Medulla oblongata (tissue), 1 donor: ENCODE measurements at regions not wholly inside any gene's neighbourhood (a gene's known extent, or its start where the extent isn't known, plus 50 kb on each side); places are given as distances from the start of the nearest gene placed in this dataset.
A peak's percentile ranks its signal among the peaks of the same experiment; 100 is the strongest.
"Not testable (repeated sequence)": the region's sequence is repeated elsewhere in the genome, so short reads cannot be mapped to it uniquely, and the experiment has no call there.

Experiments used
- DNase-seq: peaks from one replicate; pipeline ENCODE4 v3.0.0-alpha.2; 2015; ENCODE audit errors: extremely low spot score

DNA sequence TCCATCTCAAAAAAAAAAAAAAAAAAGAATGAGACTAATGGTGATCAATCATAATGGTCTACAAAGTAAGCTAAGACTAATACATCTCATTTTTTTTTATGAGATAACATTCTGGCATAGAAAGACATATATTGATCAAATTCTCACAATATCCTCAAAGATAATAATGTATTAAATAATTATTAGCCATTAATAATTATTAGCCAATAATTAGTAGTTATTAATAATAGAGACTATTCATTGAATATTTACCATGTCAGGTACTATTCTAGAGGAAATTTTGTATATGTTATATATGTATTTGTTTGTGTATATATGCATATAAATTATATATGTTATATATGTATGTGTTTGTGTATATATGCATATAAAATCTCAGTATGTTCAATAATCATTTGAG is 137.7 kb upstream of the PTBP2 start:
- DNase-seq: no peak

DNA sequence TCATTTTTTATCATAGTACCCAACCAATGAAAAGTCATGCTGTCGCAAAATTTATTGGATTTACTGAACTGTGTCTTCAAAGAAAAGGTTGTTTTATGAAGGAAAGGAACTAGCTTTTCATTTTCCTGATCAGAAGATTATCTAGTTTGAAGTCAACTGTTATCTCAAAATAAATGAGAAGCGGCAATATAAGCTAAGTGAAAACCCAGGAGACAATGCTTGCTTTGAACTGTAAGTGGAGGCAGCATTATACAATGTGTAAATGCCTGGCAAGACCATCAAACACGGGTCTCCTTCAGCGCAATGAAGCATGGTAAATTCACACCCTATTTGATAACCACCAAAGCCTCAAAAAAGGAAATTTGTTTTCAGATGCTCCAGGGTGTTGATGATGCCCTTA is 134.4 kb upstream of the PTBP2 start:
- peak; percentile 52 for DNase-seq

DNA sequence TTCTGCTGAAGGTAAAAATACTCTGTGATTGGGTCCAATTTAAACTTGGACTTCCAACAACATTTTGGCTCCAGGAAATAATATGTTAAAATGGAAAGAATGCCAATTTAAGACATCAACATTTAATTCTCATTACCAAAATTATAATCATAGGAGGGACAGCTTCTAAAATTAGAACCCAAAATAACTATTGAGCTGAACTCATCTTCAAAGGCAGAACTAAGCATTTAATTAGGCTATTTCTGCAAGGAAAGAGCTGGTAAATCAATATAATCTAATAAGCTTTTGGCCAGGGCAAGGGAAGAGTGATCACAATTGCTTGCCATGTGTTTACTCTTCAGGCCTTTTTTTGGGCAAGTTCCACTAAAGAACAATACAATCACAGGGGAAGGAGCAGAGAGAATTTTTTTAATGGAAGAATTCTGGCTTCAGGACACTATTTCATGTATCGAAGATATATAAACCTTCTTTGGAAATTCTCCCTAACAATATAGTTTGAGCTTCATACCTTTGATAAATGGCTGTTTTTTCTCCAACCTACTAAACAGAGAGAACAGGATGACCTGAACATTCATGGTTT is 133.1 kb upstream of the PTBP2 start:
- no peak for DNase-seq

DNA sequence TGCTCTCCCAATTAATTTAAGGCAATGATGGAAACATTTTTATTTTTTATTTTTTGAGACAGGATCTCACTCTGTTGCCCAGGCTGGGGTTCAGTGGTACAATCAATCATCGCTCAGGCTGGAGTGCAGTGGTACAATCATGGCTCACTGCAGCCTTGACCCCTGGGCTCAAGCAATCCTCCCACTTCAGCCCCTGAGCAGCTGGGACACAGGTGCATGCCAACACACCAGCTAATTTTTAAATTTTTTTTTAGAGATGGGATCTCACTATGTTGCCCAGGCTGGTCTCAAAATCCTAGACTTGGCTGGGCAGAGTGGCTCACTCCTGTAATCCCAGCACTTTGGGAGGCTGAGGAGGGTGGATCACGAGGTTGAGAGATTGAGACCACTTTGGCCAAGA is 126.1 kb upstream of the PTBP2 start:
- DNase-seq: not testable (repeated sequence)

DNA sequence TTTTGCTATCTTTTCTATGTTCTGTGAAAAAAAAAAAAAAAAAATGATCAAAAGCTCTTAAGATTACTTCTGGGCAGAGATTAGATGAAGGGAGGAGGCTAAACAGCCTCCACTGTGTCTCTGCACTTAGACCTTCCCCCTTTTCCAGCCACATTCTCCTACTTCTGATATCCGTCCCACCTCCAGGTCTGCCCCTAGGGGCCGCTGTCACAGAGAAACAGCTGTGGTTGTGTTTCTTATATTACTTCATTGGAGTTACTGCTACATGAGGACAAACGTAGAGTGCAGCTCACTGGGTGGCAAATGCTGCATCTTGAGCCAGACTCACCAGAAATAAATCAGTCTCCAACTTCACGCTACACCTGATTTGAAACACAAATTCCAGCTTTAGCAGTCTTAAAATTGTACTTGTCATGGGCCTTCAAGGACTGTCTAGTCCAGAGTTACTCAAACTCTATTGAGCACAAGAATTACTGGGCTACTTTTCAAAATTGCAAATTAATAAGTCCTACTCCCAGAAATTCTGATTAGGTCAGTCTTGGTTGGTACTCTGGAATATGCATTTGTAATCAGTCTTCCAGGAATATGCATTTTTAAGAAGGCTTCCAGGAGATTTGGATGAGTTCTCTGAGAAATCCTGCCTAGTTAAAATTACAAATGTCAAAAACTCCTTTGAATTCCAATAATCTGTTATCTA is 125.2 kb upstream of the PTBP2 start:
- no peak for DNase-seq

DNA sequence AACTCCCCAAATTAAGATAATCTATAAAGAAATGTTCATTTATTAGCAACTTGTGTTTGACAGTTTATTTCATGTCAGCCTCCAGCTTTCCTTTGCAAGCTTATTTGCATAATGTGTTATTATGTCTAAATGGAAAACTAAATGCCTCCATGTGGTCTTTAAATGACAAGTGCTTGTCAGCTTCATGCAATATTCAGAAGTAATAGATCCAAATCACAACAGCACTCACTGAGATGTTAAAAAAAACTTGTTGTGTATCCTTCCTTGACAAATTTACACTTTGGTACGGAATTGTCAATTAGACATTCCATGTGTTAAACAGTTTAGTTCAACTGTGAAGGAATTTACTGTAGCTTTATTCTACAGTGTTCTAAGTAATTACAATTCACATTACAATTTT is 124.4 kb upstream of the PTBP2 start:
- no peak for DNase-seq

DNA sequence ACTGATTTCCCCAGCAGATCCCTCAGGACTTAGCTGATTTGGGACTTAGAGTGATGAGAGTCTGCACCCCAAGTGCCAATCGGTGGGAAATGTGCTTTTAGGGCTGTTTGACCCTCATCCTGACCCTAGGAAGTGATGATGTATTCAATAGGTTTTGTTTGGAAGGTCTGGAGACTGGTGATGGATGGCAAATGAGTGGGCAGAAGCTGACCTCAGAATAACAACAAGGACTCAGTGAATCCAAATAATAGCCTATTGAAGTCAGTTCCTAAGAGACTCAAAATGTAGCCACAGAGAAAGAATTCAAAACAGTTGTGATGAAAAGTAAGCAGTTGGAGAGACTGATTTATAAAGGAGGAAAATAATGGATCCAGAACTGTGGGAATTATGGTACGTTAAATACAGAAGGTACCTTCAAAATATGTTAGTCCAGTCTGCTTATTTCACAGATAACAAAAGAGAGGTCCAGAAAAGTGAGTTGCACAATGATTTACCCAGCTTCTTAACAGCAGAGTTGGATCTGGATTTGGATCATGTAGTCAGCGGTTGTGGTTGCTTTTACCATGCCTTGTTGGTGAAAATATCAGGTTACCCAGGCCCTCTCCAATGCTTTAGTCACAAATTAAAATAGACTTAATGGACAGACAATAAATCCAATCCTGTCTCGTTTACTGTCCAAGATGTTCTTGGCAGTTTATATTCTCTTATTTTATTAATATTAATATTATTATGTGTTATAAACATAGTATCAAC is 123.0 kb upstream of the PTBP2 start:
- peak; percentile 86 for DNase-seq

DNA sequence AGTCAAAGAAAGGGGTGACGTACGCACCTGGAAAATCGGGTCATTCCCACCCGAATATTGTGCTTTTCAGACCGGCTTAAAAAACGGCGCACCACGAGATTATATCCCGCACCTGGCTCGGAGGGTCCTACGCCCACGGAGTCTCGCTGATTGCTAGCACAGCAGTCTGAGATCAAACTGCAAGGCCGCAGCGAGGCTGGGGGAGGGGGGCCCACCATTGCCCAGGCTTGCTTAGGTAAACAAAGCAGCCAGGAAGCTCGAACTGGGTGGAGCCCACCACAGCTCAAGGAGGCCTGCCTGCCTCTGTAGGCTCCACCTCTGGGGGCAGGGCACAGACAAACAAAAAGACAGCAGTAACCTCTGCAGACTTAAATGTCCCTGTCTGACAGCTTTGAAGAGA is 117.0 kb upstream of the PTBP2 start:
- not testable (repeated sequence) for DNase-seq

DNA sequence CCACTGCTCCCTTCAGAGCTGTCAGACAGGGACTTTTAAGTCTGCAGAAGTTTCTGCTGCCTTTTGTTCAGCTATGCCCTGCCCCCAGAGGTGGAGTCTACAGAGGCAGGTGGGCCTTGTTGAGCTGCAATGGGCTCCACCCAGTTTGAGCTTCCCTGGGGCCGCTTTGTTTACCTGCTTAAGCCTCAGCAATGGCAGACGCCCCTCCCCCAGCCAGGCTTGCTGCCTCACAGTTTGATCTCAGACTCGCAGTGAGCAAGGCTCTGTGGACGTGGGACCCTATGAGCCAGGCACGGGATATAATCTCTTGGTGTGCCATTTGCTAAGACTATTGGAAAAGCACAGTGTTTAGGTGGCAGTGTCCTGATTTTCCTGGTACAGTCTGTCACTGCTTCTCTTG is 104.2 kb upstream of the PTBP2 start:
- not testable (repeated sequence) for DNase-seq

DNA sequence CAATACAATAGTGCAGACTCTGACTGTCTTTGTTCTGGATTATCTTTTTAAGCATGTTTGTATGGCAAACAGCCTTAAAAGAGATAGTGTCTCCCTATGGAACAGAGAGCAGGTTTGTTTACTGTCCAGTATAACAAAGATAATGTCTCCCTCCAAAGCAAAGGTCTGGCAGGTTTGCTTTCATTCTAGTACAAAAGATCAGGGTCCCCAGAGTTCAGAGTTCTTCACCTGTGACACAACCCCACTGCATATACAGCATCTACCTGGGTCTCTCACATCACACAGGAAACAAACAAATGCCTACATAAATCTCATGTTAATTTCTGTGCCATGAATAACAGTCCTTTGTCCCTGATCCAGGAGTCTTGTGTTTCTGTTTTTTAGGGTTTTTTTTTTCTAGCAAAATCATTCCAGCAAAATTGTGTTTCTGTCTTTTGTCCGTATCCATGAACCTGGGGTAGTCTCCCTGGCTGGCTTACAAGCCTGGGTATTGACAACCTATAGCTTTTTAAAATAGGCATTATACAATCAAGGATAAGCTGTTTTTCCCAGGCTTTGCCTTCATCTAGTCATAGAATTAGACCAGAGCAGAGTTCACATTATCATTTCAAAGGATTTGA is 89.4 kb upstream of the PTBP2 start:
- no peak for DNase-seq

DNA sequence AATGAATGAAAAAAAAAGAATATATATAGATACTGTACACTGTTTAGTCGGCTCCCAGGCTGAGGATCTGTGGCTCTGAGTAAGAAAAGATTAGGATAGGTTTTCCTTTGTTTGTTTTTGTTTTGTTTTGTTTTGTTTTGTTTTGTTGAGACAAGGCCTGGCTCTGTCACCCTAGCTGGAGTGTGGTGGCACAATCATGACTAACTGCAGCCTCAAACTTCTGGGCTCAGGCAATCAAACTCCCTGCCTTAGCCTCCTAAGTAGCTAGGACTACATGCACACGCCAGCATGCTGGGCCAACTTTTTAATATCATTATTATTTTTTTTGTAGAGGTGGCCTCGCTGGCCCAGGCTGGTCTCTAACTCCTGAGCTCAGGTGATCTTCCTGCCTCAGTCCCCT is 87.9 kb upstream of the PTBP2 start:
- no peak for DNase-seq

DNA sequence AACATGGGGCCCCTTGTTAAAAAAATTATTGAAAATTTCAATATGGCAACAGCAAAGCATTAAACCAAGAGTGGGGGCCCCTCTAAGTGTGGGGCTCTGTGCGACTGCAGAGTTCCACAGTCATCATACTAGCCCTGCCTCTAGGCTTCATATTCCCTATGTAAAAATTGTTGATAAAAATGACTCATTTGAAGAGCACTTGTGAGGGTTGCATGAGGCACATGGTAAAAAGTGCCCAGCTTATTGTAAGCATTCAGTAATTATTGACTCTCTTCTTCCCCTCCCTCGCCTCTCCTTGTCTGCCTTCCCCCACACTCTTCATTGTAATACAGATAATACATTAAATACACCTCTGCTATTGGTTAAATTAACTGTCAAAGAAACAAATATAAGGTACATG is 86.7 kb upstream of the PTBP2 start:
- DNase-seq: no peak

DNA sequence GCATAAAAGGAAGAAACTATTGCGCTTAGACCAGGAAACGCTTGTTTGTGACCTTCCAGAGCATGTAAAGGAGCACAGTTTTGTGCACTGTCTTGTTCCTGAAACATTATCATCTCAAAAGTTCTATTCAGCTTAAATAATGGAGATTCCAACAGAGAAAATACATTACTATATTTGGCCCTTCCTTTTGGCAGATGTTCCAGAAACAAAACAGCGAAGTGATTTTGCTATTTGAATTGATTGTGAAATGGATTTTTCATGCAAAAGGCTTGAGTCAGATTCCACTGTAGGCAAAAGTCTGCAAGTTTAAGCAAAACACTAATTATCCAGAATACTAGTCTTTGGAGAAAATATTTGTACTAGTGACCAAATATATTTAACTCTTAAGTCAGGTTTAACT is 80.3 kb upstream of the PTBP2 start:
- no peak for DNase-seq

DNA sequence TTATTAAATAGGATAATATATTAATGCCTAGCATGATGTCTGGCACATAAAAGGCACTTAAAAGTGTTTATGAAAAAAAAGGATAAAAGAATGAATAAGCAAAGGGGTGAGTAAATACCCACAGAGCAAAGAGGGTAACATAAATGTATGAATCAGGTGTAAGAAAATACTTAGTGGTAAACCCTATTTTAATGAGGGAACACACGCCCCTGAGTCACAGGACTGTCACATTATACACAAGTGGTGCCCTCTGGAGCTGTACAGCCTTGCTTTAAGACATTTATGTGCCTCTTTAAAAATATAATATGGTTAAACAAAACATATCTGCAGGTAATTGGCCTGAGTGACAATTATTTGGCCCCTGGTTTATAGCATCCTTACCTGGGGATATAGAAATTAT is 78.1 kb upstream of the PTBP2 start:
- no peak for DNase-seq

DNA sequence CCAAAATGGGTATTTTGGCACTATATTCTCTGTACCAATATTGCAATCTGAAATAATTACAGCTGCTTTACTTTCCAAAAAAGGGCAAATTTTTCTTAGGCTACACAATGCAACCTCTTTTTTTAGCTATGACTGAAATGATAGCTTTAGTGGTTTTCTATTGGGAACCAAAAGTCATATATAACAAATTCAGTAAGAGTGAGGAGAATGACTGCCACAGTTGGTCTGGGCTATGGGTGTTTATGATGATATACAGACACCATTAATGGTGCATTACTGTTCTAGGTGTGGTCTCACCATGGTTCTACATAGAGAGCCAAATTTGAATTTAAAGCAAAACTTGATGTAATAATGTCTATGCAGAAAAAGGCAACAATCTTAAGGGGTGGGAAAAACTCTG is 72.3 kb upstream of the PTBP2 start:
- no peak for DNase-seq

DNA sequence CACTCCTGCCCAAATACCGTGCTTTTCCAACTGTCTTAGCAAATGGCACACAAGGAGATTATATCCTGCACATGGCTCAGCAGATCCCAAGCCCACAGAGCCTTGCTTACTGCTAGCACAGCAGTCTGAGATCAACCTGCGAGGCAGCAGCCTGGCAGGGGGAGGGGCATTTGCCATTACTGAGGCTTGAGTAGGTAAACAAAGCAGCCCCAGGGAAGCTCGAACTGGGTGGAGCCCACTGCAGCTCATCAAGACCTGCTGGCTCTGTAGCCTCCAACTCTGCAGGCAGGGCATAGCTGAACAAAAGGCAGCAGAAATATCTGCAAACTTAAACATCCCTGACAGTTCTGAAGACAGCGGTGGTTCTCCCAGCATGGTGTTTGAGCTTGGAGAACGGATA is 70.1 kb upstream of the PTBP2 start:
- no peak for DNase-seq

DNA sequence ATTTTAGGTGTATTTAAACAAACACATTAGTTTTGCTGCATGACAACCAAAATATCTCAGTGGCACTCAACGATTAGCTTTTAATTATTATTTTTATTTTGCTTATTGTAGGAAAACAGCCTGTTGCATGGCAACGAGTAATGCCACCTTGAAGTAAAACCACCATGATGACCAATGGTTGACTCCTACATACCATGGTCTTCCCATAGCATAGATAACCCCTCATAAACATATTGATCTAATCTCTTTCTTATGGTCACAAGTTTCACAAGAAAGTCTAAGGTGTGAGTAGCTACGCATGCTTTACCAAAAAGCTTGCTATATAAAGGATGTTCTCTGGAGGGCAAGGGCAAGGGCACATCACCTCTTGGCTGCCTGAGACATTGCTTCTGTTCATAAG is 61.5 kb upstream of the PTBP2 start:
- no peak for DNase-seq

DNA sequence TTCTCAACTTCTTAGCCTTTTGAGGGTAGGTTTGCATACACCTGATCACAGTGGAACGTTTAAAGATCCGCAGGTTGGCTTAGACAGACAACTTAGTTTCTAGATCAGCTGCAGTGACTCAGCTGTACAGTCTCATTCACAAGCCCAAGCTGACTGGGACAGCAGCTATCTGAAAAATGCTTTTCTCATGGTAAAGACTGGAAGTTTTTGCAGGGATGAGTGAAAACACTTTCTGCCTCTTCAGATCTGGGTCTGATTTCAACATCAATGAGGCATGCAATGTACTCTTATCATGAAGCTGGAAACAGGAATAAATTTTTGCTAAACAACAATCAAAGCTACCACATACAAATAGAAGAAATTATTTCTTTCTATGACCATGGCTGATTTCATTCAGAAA is 61.1 kb upstream of the PTBP2 start:
- DNase-seq: no peak
